GM12891 (cell line): ENCODE measurements at regions not wholly inside any gene's neighbourhood (a gene's known extent, or its start where the extent isn't known, plus 50 kb on each side); places are given as distances from the start of the nearest gene placed in this dataset.

Experiments
- PAX5 ChIP-seq: IDR thresholded peaks from 2 replicates; pipeline ENCODE4 v1.6.1; 2011; ENCODE audit warnings: low read length, moderate library complexity, mild to moderate bottlenecking; ENCODE audit not compliant: insufficient read depth, severe bottlenecking
- POLR2A ChIP-seq: IDR thresholded peaks from 2 replicates; pipeline ENCODE4 v1.6.1; 2011; ENCODE audit warnings: low read depth, low read length, control low read depth
- POLR2AphosphoS5 ChIP-seq: IDR thresholded peaks from 2 replicates; pipeline ENCODE4 v1.6.1; 2011; ENCODE audit warnings: low read depth, low read length, control low read depth
- SPI1 ChIP-seq: IDR thresholded peaks from 2 replicates; pipeline ENCODE4 v1.6.1; 2011; ENCODE audit warnings: low read depth, low read length, control low read depth
- TAF1 ChIP-seq: IDR thresholded peaks from 2 replicates; pipeline ENCODE4 v1.6.1; 2011; ENCODE audit warnings: low read depth, low read length, control low read depth

DNA sequence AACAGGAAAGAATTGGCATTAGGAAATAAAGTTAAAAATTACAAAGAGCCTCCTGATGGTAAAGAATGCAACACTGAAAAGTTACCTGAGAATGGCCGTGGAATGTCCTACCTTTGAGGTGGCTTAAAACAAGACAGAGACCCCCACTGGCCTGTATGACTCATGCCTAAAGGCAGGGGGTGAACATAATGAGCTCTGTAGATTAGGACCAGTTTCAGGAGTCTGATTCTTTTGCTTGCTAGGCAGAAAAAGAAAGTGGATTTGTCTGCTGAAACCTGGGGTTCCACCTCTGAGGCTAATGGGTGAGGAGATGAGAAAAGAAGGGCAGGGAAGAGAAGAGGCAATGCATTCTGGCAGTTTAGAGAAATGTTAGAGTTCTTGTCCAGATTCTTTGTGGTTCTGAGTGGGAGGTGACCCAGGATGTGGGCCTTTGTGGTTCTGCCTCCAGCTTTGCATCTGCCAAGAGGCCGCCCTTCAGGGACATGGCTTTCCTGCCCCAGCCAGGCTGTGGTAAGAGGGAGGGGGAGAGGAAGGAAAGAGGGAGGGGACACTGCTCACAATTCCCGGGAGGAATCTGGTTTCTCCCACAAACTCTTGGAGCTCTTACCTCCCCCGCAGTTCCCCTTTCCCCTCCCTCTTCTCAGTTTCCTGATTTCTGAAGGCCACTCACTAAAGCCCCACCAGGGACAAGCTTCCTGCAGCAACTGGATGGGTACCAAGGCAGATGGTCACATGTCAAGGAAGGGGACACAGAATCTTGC lies 109.6 kb downstream of the EFNB1 start:
- TF ChIP-seq POLR2AphosphoS5: no peak
- no peak for TF ChIP-seq POLR2A
- TF ChIP-seq TAF1: no peak
- no peak for TF ChIP-seq SPI1
- TF ChIP-seq PAX5: no peak
